Spleen (tissue), 11 donors: ENCODE measurements at regions not wholly inside any gene's neighbourhood (a gene's known extent, or its start where the extent isn't known, plus 50 kb on each side); places are given as distances from the start of the nearest gene placed in this dataset.

ENCODE experiments used
- DNase-seq: peaks from one replicate; pipeline ENCODE4 v3.0.0-alpha.2; 2020
- H3K27ac ChIP-seq, 8 donors: fragments of 200-600 bp; sonication (generic) in 7 of 8; 1 replicate in 4 of 8; 2 replicates in 4 of 8; pipeline versions ENCODE4 v1.5.0 to v1.8.0; 2016 to 2021; ENCODE audit warnings: inconsistent platforms in 4 of 8, mild to moderate bottlenecking in 4 of 8, moderate library complexity in 1 of 8
- H3K27me3 ChIP-seq, 7 donors: fragments of 200-600 bp; sonication (generic) in 6 of 7; replicated peaks in 1 of 7; 1 replicate in 4 of 7; 2 replicates in 3 of 7; pipeline versions ENCODE4 v1.5.0 to v1.8.0; 2016 to 2021; ENCODE audit warnings: inconsistent platforms in 3 of 7, mild to moderate bottlenecking in 1 of 7
- H3K36me3 ChIP-seq, 6 donors: fragments of 200-600 bp; sonication (generic) in 5 of 6; 1 replicate in 4 of 6; 2 replicates in 2 of 6; pipeline versions ENCODE4 v1.5.0 to v1.8.0; 2016 to 2021; ENCODE audit warnings: inconsistent platforms in 2 of 6
- H3K4me1 ChIP-seq, 6 donors: fragments of 200-600 bp; sonication (generic) in 5 of 6; 1 replicate in 3 of 6; 2 replicates in 3 of 6; pipeline versions ENCODE4 v1.5.0 to v1.8.0; 2016 to 2021; ENCODE audit warnings: inconsistent platforms in 3 of 6
- H3K4me3 ChIP-seq, 8 donors: fragments of 200-600 bp; sonication (generic) in 7 of 8; 1 replicate in 4 of 8; 2 replicates in 4 of 8; pipeline versions ENCODE4 v1.5.0 to v1.8.0; 2016 to 2021; ENCODE audit warnings: inconsistent platforms in 4 of 8, mild to moderate bottlenecking in 4 of 8, moderate library complexity in 2 of 8
- H3K9me3 ChIP-seq, 8 donors: fragments of 200-600 bp; sonication (generic) in 7 of 8; 1 replicate in 4 of 8; 2 replicates in 4 of 8; pipeline versions ENCODE4 v1.5.0 to v1.8.0; 2016 to 2021; ENCODE audit warnings: inconsistent platforms in 4 of 8
- POLR2A ChIP-seq, 3 donors: fragments of 450-650 bp; IDR thresholded peaks; one replicate each; pipeline ENCODE4 v1.5.1; 2017; ENCODE audit warnings: antibody characterized with exemption in 3 of 3, mild to moderate bottlenecking in 1 of 3
- POLR2AphosphoS5 ChIP-seq, 3 donors: sonication (generic); formaldehyde crosslinking; IDR thresholded peaks; one replicate each; pipeline ENCODE4 v1.5.1; 2017; ENCODE audit warnings: antibody characterized with exemption in 3 of 3
- WGBS, 5 donors: extraction: QIAGEN DNeasy Blood & Tissue Kit in 3 of 5; methylation state at CpG; one replicate each; pipeline versions ENCODE4 v1.1.5 to v1.1.7; 2013 to 2018; 5-methylcytosine and 5-hydroxymethylcytosine counted together
- intact Hi-C: fragments of 100-400 bp; cut with DNase I; formaldehyde crosslinking; loops from one replicate; pipeline ENCODE4 v1.15.0; 2023; ENCODE audit warnings: low total_unique reads
- TF ChIP-seq, protein P1 (sequence below), 11 experiments: fragments of 200-600 bp in 7 of 11; fragments of 450-650 bp in 4 of 11; sonication (generic) in 4 of 11; IDR thresholded peaks in 8 of 11; conservative IDR thresholded peaks in 3 of 11; 1 replicate in 7 of 11; 2 replicates in 4 of 11; pipeline versions ENCODE4 v1.4.0 to v1.8.0; 2016 to 2021; ENCODE audit warnings: antibody characterized with exemption in 11 of 11, inconsistent platforms in 4 of 11, mild to moderate bottlenecking in 1 of 11
- donor health status: healthy with polysubstance abuse.
- donor health status: DM: no; HTN: no; CAD: no; lungs with moderate emphysema.
- donor health status: DM: no; HTN: no; CAD: no.
- donor health status: Bipolar disorder and iron deficiency.
- donor health status: healthy.
- donor health status: DM: no; HTN: no; CAD: no.
- donor health status: DM: yes; HTN: yes; CAD: no.

DNA sequence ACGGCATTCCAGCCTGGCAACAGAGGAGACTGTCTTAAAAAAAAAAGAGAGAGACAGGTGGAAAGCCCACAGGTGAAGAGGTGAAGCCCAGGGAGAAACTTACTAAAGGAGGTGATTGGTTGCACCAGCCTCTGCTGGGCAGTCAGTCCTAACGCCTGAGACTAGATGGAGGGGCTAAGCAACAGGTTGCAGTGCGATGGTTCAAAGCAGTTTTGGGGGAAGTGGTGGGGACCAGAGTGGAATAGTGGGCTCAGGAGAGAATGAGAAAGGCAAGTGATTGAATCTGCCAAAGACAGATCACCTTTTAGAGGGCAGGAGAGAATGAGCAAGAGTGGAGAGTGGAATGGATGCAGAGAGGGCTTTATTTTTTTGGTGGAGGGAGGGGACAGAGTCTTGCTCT lies 100.0 kb upstream of the KCTD7 start:
- no peaks in the 10 kb centered on the region for H3K27me3 ChIP-seq
- 89 to 97% (median 95%) methylated on average over 3 of the region's 3 CpGs for WGBS, 5 donors
- TF ChIP-seq, protein P1, sequence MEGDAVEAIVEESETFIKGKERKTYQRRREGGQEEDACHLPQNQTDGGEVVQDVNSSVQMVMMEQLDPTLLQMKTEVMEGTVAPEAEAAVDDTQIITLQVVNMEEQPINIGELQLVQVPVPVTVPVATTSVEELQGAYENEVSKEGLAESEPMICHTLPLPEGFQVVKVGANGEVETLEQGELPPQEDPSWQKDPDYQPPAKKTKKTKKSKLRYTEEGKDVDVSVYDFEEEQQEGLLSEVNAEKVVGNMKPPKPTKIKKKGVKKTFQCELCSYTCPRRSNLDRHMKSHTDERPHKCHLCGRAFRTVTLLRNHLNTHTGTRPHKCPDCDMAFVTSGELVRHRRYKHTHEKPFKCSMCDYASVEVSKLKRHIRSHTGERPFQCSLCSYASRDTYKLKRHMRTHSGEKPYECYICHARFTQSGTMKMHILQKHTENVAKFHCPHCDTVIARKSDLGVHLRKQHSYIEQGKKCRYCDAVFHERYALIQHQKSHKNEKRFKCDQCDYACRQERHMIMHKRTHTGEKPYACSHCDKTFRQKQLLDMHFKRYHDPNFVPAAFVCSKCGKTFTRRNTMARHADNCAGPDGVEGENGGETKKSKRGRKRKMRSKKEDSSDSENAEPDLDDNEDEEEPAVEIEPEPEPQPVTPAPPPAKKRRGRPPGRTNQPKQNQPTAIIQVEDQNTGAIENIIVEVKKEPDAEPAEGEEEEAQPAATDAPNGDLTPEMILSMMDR (IDR thresholded peaks at IDR 0.05 in 8 of 11, conservative IDR thresholded peaks at IDR 0.05 in 3 of 11): no peak
- TF ChIP-seq POLR2AphosphoS5 (IDR thresholded peaks at IDR 0.05) (no peak), POLR2A (IDR thresholded peaks at IDR 0.05) (no peak)
- no peak for DNase-seq
- H3K9me3 ChIP-seq: no peaks in the 10 kb centered on the region
- peaks cover 0 to 36% (median 0%) of the 10 kb centered on the region in 6 donors for H3K36me3 ChIP-seq
- H3K27ac ChIP-seq: no peak overlapping the region
- intact Hi-C loops: no loop called here
- H3K4me1 ChIP-seq: no peaks in the 10 kb centered on the region
- no peak overlapping the region for H3K4me3 ChIP-seq

DNA sequence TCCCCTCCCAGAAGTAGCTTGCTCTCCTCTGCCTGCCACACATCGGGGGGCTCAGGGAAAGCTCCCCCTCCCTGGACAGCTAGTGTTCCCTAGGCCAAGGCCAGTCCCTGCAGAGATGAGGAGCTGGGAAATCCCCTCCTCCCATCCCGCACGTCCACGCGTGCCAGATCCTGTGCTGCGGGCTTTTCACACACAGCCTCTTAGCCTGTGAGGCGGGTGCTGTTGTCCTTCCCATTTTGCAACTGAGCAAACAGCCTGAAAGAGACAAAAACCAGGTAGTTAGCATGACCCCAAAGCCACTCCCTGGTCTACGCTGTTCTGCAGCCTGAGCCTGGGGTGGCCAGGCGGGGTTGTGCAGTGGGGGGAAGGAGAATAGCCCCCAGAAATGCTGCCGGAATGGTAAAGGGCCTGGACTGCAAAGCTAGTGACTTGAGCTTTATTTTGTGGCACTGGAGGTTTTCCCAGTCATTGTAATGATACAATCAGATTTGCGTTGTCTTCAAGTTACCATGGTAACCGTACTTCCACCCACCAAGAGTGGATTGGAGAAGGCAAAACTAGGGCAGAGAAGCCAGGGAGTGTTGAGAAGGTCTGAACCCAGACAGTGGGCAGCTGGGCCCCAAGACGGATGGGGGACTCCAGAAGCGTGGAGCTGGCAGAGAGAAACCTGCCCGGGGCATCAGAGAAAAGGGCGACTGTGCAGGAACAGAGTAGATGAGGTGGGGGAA lies 98.6 kb upstream of the KCTD7 start:
- intact Hi-C loops: no loop called here
- Histone ChIP-seq H3K4me1 (no peaks in the 10 kb centered on the region), H3K4me3 (no peak overlapping the region), H3K27ac (no peak overlapping the region), H3K9me3 (no peaks in the 10 kb centered on the region), H3K27me3 (no peaks in the 10 kb centered on the region), H3K36me3 (peaks cover 0 to 29% (median 0%) of the 10 kb centered on the region in 6 donors)
- DNase-seq: no peak
- TF ChIP-seq, protein P1 (IDR thresholded peaks at IDR 0.05 in 8 of 11, conservative IDR thresholded peaks at IDR 0.05 in 3 of 11): no peak
- TF ChIP-seq POLR2AphosphoS5 (IDR thresholded peaks at IDR 0.05) (no peak), POLR2A (IDR thresholded peaks at IDR 0.05) (no peak)
- WGBS, 5 donors: 75 to 87% (median 82%) methylated on average over 15 to 16 of the region's 16 CpGs

DNA sequence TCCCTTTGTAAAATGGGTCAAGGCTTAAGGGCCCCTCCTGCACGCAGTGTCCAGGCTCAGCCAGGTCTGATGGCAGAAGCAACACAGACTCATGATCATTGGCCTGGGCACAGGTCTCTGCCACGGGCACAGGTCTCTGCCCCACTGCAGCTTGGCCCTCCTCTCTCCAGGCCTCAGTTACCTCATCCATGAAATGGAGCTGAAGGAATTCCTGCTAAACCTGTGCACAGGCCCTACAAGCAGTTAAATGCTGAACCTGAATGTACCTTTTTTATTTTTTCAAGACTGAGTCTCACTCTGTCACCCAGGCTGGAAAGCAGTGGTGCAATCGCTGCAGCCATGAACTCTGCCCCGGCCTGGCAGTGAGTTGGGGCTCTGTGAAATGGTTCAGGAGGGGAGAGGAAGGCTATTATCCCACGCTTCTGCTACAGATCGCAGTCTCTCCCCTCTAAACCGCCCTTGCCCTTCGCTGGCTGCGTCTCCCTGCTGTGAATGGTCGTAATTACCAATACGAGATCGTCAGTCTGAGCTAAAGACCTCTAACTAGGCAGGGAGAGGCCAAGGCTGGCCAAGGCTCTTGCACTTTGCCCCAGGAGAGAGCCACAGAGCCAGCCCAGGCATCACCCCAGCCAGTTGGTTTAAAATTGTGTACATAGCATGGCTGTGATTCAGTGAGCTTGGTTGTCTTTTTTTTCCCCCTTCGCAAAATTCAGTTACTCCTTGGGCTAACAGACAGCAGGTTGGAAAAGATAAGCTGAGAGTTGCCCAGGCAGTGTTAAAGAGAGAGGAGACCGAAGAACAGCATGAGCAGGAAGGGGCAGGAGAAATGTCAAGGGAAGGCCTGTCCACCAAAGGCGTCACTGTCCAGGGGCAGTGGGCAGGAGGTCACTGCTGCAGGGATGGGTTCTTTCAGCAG lies 93.0 kb upstream of the KCTD7 start:
- Histone ChIP-seq H3K4me1 (no peaks in the 10 kb centered on the region), H3K27me3 (no peaks in the 10 kb centered on the region), H3K9me3 (no peaks in the 10 kb centered on the region), H3K36me3 (peaks cover 0 to 40% (median 1%) of the 10 kb centered on the region in 6 donors), H3K27ac (no peak overlapping the region), H3K4me3 (no peak overlapping the region)
- TF ChIP-seq POLR2AphosphoS5 (IDR thresholded peaks at IDR 0.05) (no peak), POLR2A (IDR thresholded peaks at IDR 0.05) (no peak)
- TF ChIP-seq, protein P1 (IDR thresholded peaks at IDR 0.05 in 8 of 11, conservative IDR thresholded peaks at IDR 0.05 in 3 of 11): no peak
- intact Hi-C loops: no loop called here
- DNase-seq: no peak
- WGBS, 5 donors: 90 to 95% (median 91%) methylated on average over 14 to 15 of the region's 15 CpGs

DNA sequence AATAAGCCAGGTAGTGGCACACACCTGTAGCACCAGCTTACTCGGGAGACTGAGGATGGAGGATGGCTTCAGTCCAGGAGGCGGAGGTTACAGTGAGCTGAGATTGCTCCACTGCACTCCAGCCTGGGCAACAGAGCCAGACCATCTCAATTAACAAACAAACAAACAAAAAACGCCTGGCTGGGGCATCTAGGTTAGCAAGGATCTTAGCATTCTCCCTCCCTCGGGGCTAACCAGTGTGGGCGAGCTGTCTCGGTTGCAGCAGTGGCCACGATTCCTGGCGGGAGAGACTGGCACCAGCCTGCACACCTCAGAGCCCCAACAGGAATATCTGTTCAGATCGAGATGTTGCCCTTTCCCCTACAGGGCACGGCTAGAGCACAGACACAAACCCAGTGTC lies 91.3 kb upstream of the KCTD7 start:
- TF ChIP-seq POLR2A (IDR thresholded peaks at IDR 0.05) (no peak), POLR2AphosphoS5 (IDR thresholded peaks at IDR 0.05) (no peak)
- TF ChIP-seq, protein P1 (IDR thresholded peaks at IDR 0.05 in 8 of 11, conservative IDR thresholded peaks at IDR 0.05 in 3 of 11): no peak
- Histone ChIP-seq H3K36me3 (peaks cover 0 to 48% (median 7%) of the 10 kb centered on the region in 6 donors), H3K27ac (no peak overlapping the region), H3K4me1 (no peaks in the 10 kb centered on the region), H3K9me3 (no peaks in the 10 kb centered on the region), H3K27me3 (no peaks in the 10 kb centered on the region), H3K4me3 (no peak overlapping the region)
- intact Hi-C loops: no loop called here
- WGBS, 5 donors: 88 to 96% (median 91%) methylated on average over 10 of the region's 10 CpGs
- DNase-seq: no peak
